T-cell (primary cell): ENCODE measurements at regions not wholly inside any gene's neighbourhood (a gene's known extent, or its start where the extent isn't known, plus 50 kb on each side); places are given as distances from the start of the nearest gene placed in this dataset.
"Not testable (repeated sequence)": the region's sequence is repeated elsewhere in the genome, so short reads cannot be mapped to it uniquely, and the experiment has no call there.

Experiments used
- ATAC-seq, 4 experiments: fragments of 200-7000 bp in 3 of 4; fragments of 150-1000 bp in 1 of 4; cut with Tn5 transposase; replicated peaks in 1 of 4; 1 replicate in 3 of 4; 2 replicates in 1 of 4; pipeline ENCODE4 v1.10.0; 2021; ENCODE audit warnings: moderate library complexity in 3 of 4, mild to moderate bottlenecking in 2 of 4, moderate number of reproducible peaks in 1 of 4
- CTCF ChIA-PET, 2 donors: fragments of 300-600 bp; sonication (Branson Sonifier 250); formaldehyde crosslinking; loops; one replicate each; lab custom pipeline; 2022; ENCODE audit warnings: antibody characterized with exemption in 2 of 2; lab: Charles Lee
- POLR2A ChIA-PET, 2 donors: fragments of 300-600 bp; sonication (Branson Sonifier 250); formaldehyde crosslinking; loops; one replicate each; lab custom pipeline; 2022; ENCODE audit warnings: antibody characterized with exemption in 2 of 2; lab: Charles Lee
- DNase-seq, 35 experiments: peaks; one replicate each; pipeline versions ENCODE4 v3.0.0 to v3.0.0-alpha.2; 2013 to 2023
- H3K27ac ChIP-seq: one replicate; pipeline ENCODE4 v1.5.1; 2013; ENCODE audit warnings: low read length
- H3K27me3 ChIP-seq, 2 experiments: replicated peaks in 1 of 2; 1 replicate in 1 of 2; 2 replicates in 1 of 2; pipeline versions ENCODE4 v1.6.1 to v1.7.0; 2013; ENCODE audit warnings: low read length in 1 of 2, mixed read lengths in 1 of 2; ENCODE audit not compliant: control insufficient read depth in 2 of 2, insufficient read depth in 2 of 2; ENCODE audit errors: extremely low read depth in 1 of 2
- H3K36me3 ChIP-seq, 2 donors: 1 replicate in 1 of 2; 2 replicates in 1 of 2; pipeline versions ENCODE4 v1.6.1 to v1.7.0; 2013; ENCODE audit warnings: low read length in 1 of 2; ENCODE audit not compliant: control insufficient read depth in 2 of 2, insufficient read depth in 1 of 2; ENCODE audit errors: extremely low read depth in 1 of 2
- H3K4me1 ChIP-seq, 2 experiments: 1 replicate in 1 of 2; 2 replicates in 1 of 2; pipeline versions ENCODE4 v1.6.1 to v1.7.0; 2013; ENCODE audit warnings: low read length in 2 of 2, mixed read lengths in 1 of 2; ENCODE audit not compliant: insufficient read depth in 2 of 2, control insufficient read depth in 1 of 2; ENCODE audit errors: extremely low read depth in 1 of 2
- H3K4me3 ChIP-seq, 2 donors: 1 replicate in 1 of 2; 2 replicates in 1 of 2; pipeline versions ENCODE4 v1.5.1 to v1.7.0; 2013; ENCODE audit warnings: mild to moderate bottlenecking in 2 of 2, low read length in 1 of 2, moderate library complexity in 1 of 2; ENCODE audit not compliant: control insufficient read depth in 1 of 2; ENCODE audit errors: extremely low read depth in 1 of 2
- H3K9me3 ChIP-seq: 2 replicates; pipeline ENCODE4 v1.7.0; 2013
- H3K27ac Mint-ChIP-seq, 2 donors: one replicate each; pipeline ENCODE4 v1.8.0; 2020 to 2021; ENCODE audit warnings: mild to moderate bottlenecking in 2 of 2, mixed read lengths in 2 of 2
- H3K27me3 Mint-ChIP-seq, 2 donors: one replicate each; pipeline ENCODE4 v1.8.0; 2021 to 2022; ENCODE audit warnings: mixed read lengths in 2 of 2
- H3K36me3 Mint-ChIP-seq: one replicate; pipeline ENCODE4 v1.8.0; 2021; ENCODE audit warnings: mixed read lengths
- H3K4me1 Mint-ChIP-seq, 3 donors: one replicate each; pipeline ENCODE4 v1.8.0; 2020 to 2022; ENCODE audit warnings: mixed read lengths in 3 of 3, mild to moderate bottlenecking in 1 of 3
- H3K4me3 Mint-ChIP-seq, 3 donors: one replicate each; pipeline ENCODE4 v1.8.0; 2020 to 2022; ENCODE audit warnings: mild to moderate bottlenecking in 3 of 3, mixed read lengths in 3 of 3, moderate library complexity in 3 of 3
- H3K9me3 Mint-ChIP-seq, 3 donors: one replicate each; pipeline ENCODE4 v1.8.0; 2020 to 2022; ENCODE audit warnings: mixed read lengths in 3 of 3
- WGBS: methylation state at CpG from one replicate; pipeline ENCODE4 v1.1.5; 2013; ENCODE audit warnings: missing lambda C conversion rate; ENCODE audit not compliant: insufficient coverage; 5-methylcytosine and 5-hydroxymethylcytosine counted together

- no peaks in the 10 kb centered on the region for H3K9me3 Mint-ChIP-seq
- POLR2A ChIA-PET = no interaction called here
- 80% methylated on average over 1 of the region's 2 CpGs for WGBS
Observed at GRCh38 chr16:58848662-58849002, 114.5 kb upstream of the GOT2 start.

GRCh38 chr16:58847902-58848661 is 114.0 kb upstream of the GOT2 start:
- Mint-ChIP-seq H3K36me3 (no peaks in the 10 kb centered on the region), H3K27me3 (peaks cover 7 to 17% of the 10 kb centered on the region in 2 donors), H3K27ac (no peak overlapping the region), H3K4me1 (no peaks in the 10 kb centered on the region), H3K4me3 (no peak overlapping the region), H3K9me3 (no peaks in the 10 kb centered on the region)
- H3K36me3 ChIP-seq = no peaks in the 10 kb centered on the region
- 84% methylated on average over 3 of the region's 4 CpGs for WGBS
- DNase-seq = no peak
- peaks cover 0 to 3% of the 10 kb centered on the region in 2 experiments for H3K27me3 ChIP-seq
- no peak overlapping the region for H3K27ac ChIP-seq
- ATAC-seq = no peak
- ChIA-PET POLR2A (no interaction called here), CTCF (no interaction called here)
- no peaks in the 10 kb centered on the region for H3K9me3 ChIP-seq
- no peak overlapping the region for H3K4me3 ChIP-seq
- H3K4me1 ChIP-seq = no peaks in the 10 kb centered on the region

More at GRCh38 chr16:58848662-58849002, 114.5 kb upstream of the GOT2 start:
- Mint-ChIP-seq H3K27ac (no peak overlapping the region), H3K4me1 (no peaks in the 10 kb centered on the region), H3K36me3 (no peaks in the 10 kb centered on the region), H3K4me3 (no peak overlapping the region), H3K27me3 (peaks cover 7 to 15% of the 10 kb centered on the region in 2 donors)
- Histone ChIP-seq H3K36me3 (no peaks in the 10 kb centered on the region), H3K27me3 (peaks cover 0 to 3% of the 10 kb centered on the region in 2 experiments), H3K4me3 (no peak overlapping the region), H3K9me3 (no peaks in the 10 kb centered on the region), H3K4me1 (no peaks in the 10 kb centered on the region), H3K27ac (no peak overlapping the region)
- CTCF ChIA-PET = no interaction called here
- DNase-seq = no peak
- ATAC-seq = no peak

GRCh38 chr16:58846226-58846625 is 112.1 kb upstream of the GOT2 start:
- H3K9me3 ChIP-seq, H3K4me1 ChIP-seq, H3K36me3 Mint-ChIP-seq, H3K27me3 ChIP-seq, H3K4me1 Mint-ChIP-seq, H3K27ac Mint-ChIP-seq, DNase-seq, H3K27ac ChIP-seq, H3K9me3 Mint-ChIP-seq, POLR2A ChIA-PET, ATAC-seq, H3K4me3 Mint-ChIP-seq, H3K36me3 ChIP-seq, H3K4me3 ChIP-seq, CTCF ChIA-PET: not testable (repeated sequence)
- 92% methylated on average over 25 of the region's 29 CpGs for WGBS
- peaks cover 0 to 13% of the 10 kb centered on the region in 2 donors for H3K27me3 Mint-ChIP-seq

- no peaks in the 10 kb centered on the region for H3K27me3 ChIP-seq
- H3K27ac Mint-ChIP-seq = no peak overlapping the region
- H3K4me3 Mint-ChIP-seq = no peak overlapping the region
- no peak overlapping the region for H3K27ac ChIP-seq
- ATAC-seq (no peak), DNase-seq (no peak)
- no CpG with 5 or more reads among the region's 2 CpGs for WGBS
- H3K4me1 Mint-ChIP-seq = no peaks in the 10 kb centered on the region
- peaks cover 0 to 11% of the 10 kb centered on the region in 2 donors for H3K27me3 Mint-ChIP-seq
- no peak overlapping the region for H3K4me3 ChIP-seq
- no peaks in the 10 kb centered on the region for H3K36me3 ChIP-seq
- H3K4me1 ChIP-seq = no peaks in the 10 kb centered on the region
- no peaks in the 10 kb centered on the region for H3K36me3 Mint-ChIP-seq
- POLR2A ChIA-PET = no interaction called here
- H3K9me3 ChIP-seq = no peaks in the 10 kb centered on the region
- no peaks in the 10 kb centered on the region for H3K9me3 Mint-ChIP-seq
- CTCF ChIA-PET = no interaction called here
Observed at GRCh38 chr16:58843675-58844074, 109.6 kb upstream of the GOT2 start.

GRCh38 chr16:58842746-58843145 is 108.6 kb upstream of the GOT2 start:
- ChIA-PET POLR2A (no interaction called here), CTCF (no interaction called here)
- no peaks in the 10 kb centered on the region for H3K9me3 Mint-ChIP-seq
- H3K4me1 ChIP-seq = no peaks in the 10 kb centered on the region
- H3K9me3 ChIP-seq = no peaks in the 10 kb centered on the region
- no peaks in the 10 kb centered on the region for H3K36me3 Mint-ChIP-seq
- H3K4me3 Mint-ChIP-seq = no peak overlapping the region
- no peak overlapping the region for H3K27ac ChIP-seq
- no peak for ATAC-seq
- H3K27ac Mint-ChIP-seq = no peak overlapping the region
- H3K4me1 Mint-ChIP-seq = no peaks in the 10 kb centered on the region
- H3K36me3 ChIP-seq = no peaks in the 10 kb centered on the region
- H3K27me3 ChIP-seq = no peaks in the 10 kb centered on the region
- DNase-seq = no peak
- peaks cover 0 to 13% of the 10 kb centered on the region in 2 donors for H3K27me3 Mint-ChIP-seq
- no peak overlapping the region for H3K4me3 ChIP-seq

GRCh38 chr16:58842156-58842555 is 108.0 kb upstream of the GOT2 start:
- no peak overlapping the region for H3K4me3 Mint-ChIP-seq
- Histone ChIP-seq H3K4me1 (no peaks in the 10 kb centered on the region), H3K4me3 (no peak overlapping the region), H3K27me3 (no peaks in the 10 kb centered on the region), H3K9me3 (no peaks in the 10 kb centered on the region), H3K27ac (no peak overlapping the region), H3K36me3 (no peaks in the 10 kb centered on the region)
- ChIA-PET CTCF (no interaction called here), POLR2A (no interaction called here)
- no peaks in the 10 kb centered on the region for H3K9me3 Mint-ChIP-seq
- no peaks in the 10 kb centered on the region for H3K36me3 Mint-ChIP-seq
- H3K4me1 Mint-ChIP-seq = peaks cover 0 to 1% (median 0%) of the 10 kb centered on the region in 3 donors
- H3K27me3 Mint-ChIP-seq = peaks cover 0 to 13% of the 10 kb centered on the region in 2 donors
- no CpG with 5 or more reads among the region's 1 CpG for WGBS
- no peak overlapping the region for H3K27ac Mint-ChIP-seq
- DNase-seq (no peak), ATAC-seq (no peak)

GRCh38 chr16:58837950-58838349 is 103.8 kb upstream of the GOT2 start:
- Histone ChIP-seq H3K9me3 (no peaks in the 10 kb centered on the region), H3K27ac (no peak overlapping the region), H3K36me3 (no peaks in the 10 kb centered on the region), H3K27me3 (peaks cover 0 to 5% of the 10 kb centered on the region in 2 experiments), H3K4me3 (no peak overlapping the region), H3K4me1 (no peaks in the 10 kb centered on the region)
- POLR2A ChIA-PET = no interaction called here
- CTCF ChIA-PET = no interaction called here
- Mint-ChIP-seq H3K4me1 (peaks cover 2 to 4% (median 4%) of the 10 kb centered on the region in 3 donors), H3K36me3 (no peaks in the 10 kb centered on the region), H3K4me3 (no peak overlapping the region), H3K9me3 (no peaks in the 10 kb centered on the region), H3K27me3 (peaks cover 18 to 19% of the 10 kb centered on the region in 2 donors), H3K27ac (no peak overlapping the region)
- DNase-seq (no peak), ATAC-seq (no peak)
- 60% methylated on average over 1 of the region's 3 CpGs for WGBS
